H9 (cell line): ENCODE measurements at regions not wholly inside any gene's neighbourhood (a gene's known extent, or its start where the extent isn't known, plus 50 kb on each side); places are given as distances from the start of the nearest gene placed in this dataset.

Source experiments
- DNase-seq: peaks from one replicate; pipeline ENCODE4 v3.0.0-alpha.2; 2017
- H2AFZ ChIP-seq: one replicate; pipeline ENCODE4 v1.6.1; 2013; ENCODE audit warnings: mild to moderate bottlenecking, low read length, control low read depth, moderate library complexity
- H2AK5ac ChIP-seq: 2 replicates; pipeline ENCODE4 v1.6.1; 2013; ENCODE audit warnings: low read length, control low read depth, mixed read lengths; ENCODE audit not compliant: insufficient read length
- H2BK120ac ChIP-seq: one replicate; pipeline ENCODE4 v1.6.1; 2013; ENCODE audit warnings: low read depth, mild to moderate bottlenecking, low read length, control low read depth, inconsistent platforms; ENCODE audit not compliant: poor library complexity, severe bottlenecking
- H2BK12ac ChIP-seq: 2 replicates; pipeline ENCODE4 v1.6.1; 2013; ENCODE audit warnings: low read length, control low read depth, mixed read lengths, low read depth; ENCODE audit not compliant: insufficient read length
- H2BK15ac ChIP-seq: 2 replicates; pipeline ENCODE4 v1.6.1; 2013; ENCODE audit warnings: low read depth, low read length, control low read depth
- H2BK20ac ChIP-seq: one replicate; pipeline ENCODE4 v1.6.1; 2013; ENCODE audit warnings: low read depth, mild to moderate bottlenecking, low read length, control low read depth, inconsistent platforms; ENCODE audit not compliant: poor library complexity, severe bottlenecking
- H2BK5ac ChIP-seq: 2 replicates; pipeline ENCODE4 v1.6.1; 2013; ENCODE audit warnings: low read length, control low read depth, mixed read lengths; ENCODE audit not compliant: insufficient read length
- H3K14ac ChIP-seq: 2 replicates; pipeline ENCODE4 v1.6.1; 2013; ENCODE audit warnings: low read length, control low read depth; ENCODE audit not compliant: insufficient read depth
- H3K18ac ChIP-seq: 2 replicates; pipeline ENCODE4 v1.6.1; 2013; ENCODE audit warnings: low read depth, mild to moderate bottlenecking, mixed read lengths, low read length, control low read depth; ENCODE audit not compliant: insufficient read length
- H3K23ac ChIP-seq: 2 replicates; pipeline ENCODE4 v1.6.1; 2013; ENCODE audit warnings: low read length, control low read depth, mixed read lengths, low read depth; ENCODE audit not compliant: insufficient read length
- H3K23me2 ChIP-seq: 2 replicates; pipeline ENCODE4 v1.6.1; 2013; ENCODE audit warnings: low read depth, mild to moderate bottlenecking, mixed read lengths, low read length, control low read depth; ENCODE audit not compliant: insufficient read length, poor library complexity, severe bottlenecking
- H3K27ac ChIP-seq: 2 replicates; pipeline ENCODE4 v1.5.1; 2013; ENCODE audit warnings: low read length, control low read depth, mixed read lengths, low read depth; ENCODE audit not compliant: insufficient read length
- H3K27me3 ChIP-seq: 2 replicates; pipeline ENCODE4 v1.6.1; 2013; ENCODE audit warnings: low read length, control low read depth, inconsistent platforms; ENCODE audit not compliant: insufficient read depth
- H3K4ac ChIP-seq: 2 replicates; pipeline ENCODE4 v1.6.1; 2013; ENCODE audit warnings: low read depth, mild to moderate bottlenecking, control low read depth, inconsistent platforms, low read length, moderate library complexity
- H3K4me1 ChIP-seq: 2 replicates; pipeline ENCODE4 v1.6.1; 2013; ENCODE audit warnings: low read length, control low read depth, inconsistent platforms; ENCODE audit not compliant: insufficient read depth
- H3K4me2 ChIP-seq: 2 replicates; pipeline ENCODE4 v1.6.1; 2013; ENCODE audit warnings: low read length, control low read depth, mixed read lengths; ENCODE audit not compliant: insufficient read length, insufficient read depth
- H3K56ac ChIP-seq: 2 replicates; pipeline ENCODE4 v1.6.1; 2013; ENCODE audit warnings: low read depth, mild to moderate bottlenecking, mixed read lengths, low read length, control low read depth; ENCODE audit not compliant: insufficient read length
- H3K79me1 ChIP-seq: 2 replicates; pipeline ENCODE4 v1.6.1; 2013; ENCODE audit warnings: low read depth, mild to moderate bottlenecking, moderate library complexity, low read length, control low read depth, inconsistent platforms; ENCODE audit not compliant: insufficient read depth, poor library complexity, severe bottlenecking
- H3K79me2 ChIP-seq: 2 replicates; pipeline ENCODE4 v1.6.1; 2013; ENCODE audit warnings: low read length, control low read depth, inconsistent platforms; ENCODE audit not compliant: insufficient read depth
- H3K9ac ChIP-seq: 2 replicates; pipeline ENCODE4 v1.6.1; 2013; ENCODE audit warnings: low read length, control low read depth, mixed read lengths; ENCODE audit not compliant: insufficient read length; ENCODE audit errors: extremely low read depth
- H3K9me3 ChIP-seq: one replicate; pipeline ENCODE4 v1.6.1; 2013; ENCODE audit warnings: low read depth, low read length, inconsistent platforms; ENCODE audit not compliant: control insufficient read depth
- H3T11ph ChIP-seq: one replicate; pipeline ENCODE4 v1.6.1; 2013; ENCODE audit warnings: mild to moderate bottlenecking, low read length, control low read depth, inconsistent platforms
- H4K20me1 ChIP-seq: one replicate; pipeline ENCODE4 v1.6.1; 2013; ENCODE audit not compliant: control insufficient read depth, insufficient read length, insufficient read depth
- H4K5ac ChIP-seq: 2 replicates; pipeline ENCODE4 v1.6.1; 2013; ENCODE audit warnings: low read depth, mild to moderate bottlenecking, mixed read lengths, low read length, control low read depth; ENCODE audit not compliant: insufficient read length
- H4K8ac ChIP-seq: replicated peaks from 2 replicates; pipeline ENCODE4 v1.6.1; 2013; ENCODE audit warnings: low read length, control low read depth, mixed read lengths, low read depth; ENCODE audit not compliant: insufficient read length
- H4K91ac ChIP-seq: 2 replicates; pipeline ENCODE4 v1.6.1; 2013; ENCODE audit warnings: low read depth, mild to moderate bottlenecking, moderate library complexity, mixed read lengths, low read length, control low read depth; ENCODE audit not compliant: insufficient read length
- H3K27ac Mint-ChIP-seq, 3 experiments: 2 replicates in 2 of 3; 3 replicates in 1 of 3; pipeline ENCODE4 v1.8.0; 2020 to 2021; ENCODE audit warnings: mixed read lengths in 3 of 3, mild to moderate bottlenecking in 1 of 3, moderate library complexity in 1 of 3
- H3K27me3 Mint-ChIP-seq: 2 replicates; pipeline ENCODE4 v1.8.0; 2021; ENCODE audit warnings: low read depth, mild to moderate bottlenecking, moderate library complexity, mixed read lengths
- H3K36me3 Mint-ChIP-seq, 3 experiments: 2 replicates in 2 of 3; 3 replicates in 1 of 3; pipeline ENCODE4 v1.8.0; 2020 to 2021; ENCODE audit warnings: low read depth in 3 of 3, mixed read lengths in 3 of 3; ENCODE audit not compliant: insufficient read depth in 1 of 3
- H3K4me1 Mint-ChIP-seq, 2 experiments: 2 replicates each; pipeline ENCODE4 v1.8.0; 2020; ENCODE audit warnings: mixed read lengths in 2 of 2
- H3K4me3 Mint-ChIP-seq, 2 experiments: 2 replicates in 1 of 2; 3 replicates in 1 of 2; pipeline ENCODE4 v1.8.0; 2020 to 2021; ENCODE audit warnings: mild to moderate bottlenecking in 2 of 2, mixed read lengths in 2 of 2, moderate library complexity in 1 of 2
- H3K9me3 Mint-ChIP-seq, 2 experiments: 2 replicates in 1 of 2; 3 replicates in 1 of 2; pipeline ENCODE4 v1.8.0; 2020; ENCODE audit warnings: mild to moderate bottlenecking in 2 of 2, mixed read lengths in 2 of 2, moderate library complexity in 1 of 2
- CTCF ChIP-seq: fragments of 200-600 bp; sonication (generic); conservative IDR thresholded peaks from 3 replicates; pipeline ENCODE4 v1.8.0; 2021; ENCODE audit warnings: antibody characterized with exemption, mild to moderate bottlenecking
- WGBS: extraction: QIAGEN DNeasy Blood & Tissue Kit; methylation state at CpG from one replicate; pipeline ENCODE4 v1.1.7; 2013; ENCODE audit warnings: missing lambda C conversion rate, low lambda C conversion rate, mixed read lengths; ENCODE audit not compliant: insufficient read length; ENCODE audit errors: extremely low coverage; 5-methylcytosine and 5-hydroxymethylcytosine counted together

- Histone ChIP-seq H2AFZ (no peak overlapping the region), H2BK12ac (no peak overlapping the region), H3K9me3 (no peaks in the 10 kb centered on the region), H3K27me3 (no peaks in the 10 kb centered on the region), H3K79me2 (no peaks in the 10 kb centered on the region), H3T11ph (no peak overlapping the region), H4K5ac (no peak overlapping the region), H2AK5ac (no peak overlapping the region), H3K18ac (no peak overlapping the region), H3K9ac (no peak overlapping the region), H2BK5ac (no peak overlapping the region), H3K79me1 (no peaks in the 10 kb centered on the region), H3K4me2 (no peak overlapping the region), H3K23me2 (no peaks in the 10 kb centered on the region), H4K20me1 (no peaks in the 10 kb centered on the region), H2BK15ac (no peak overlapping the region), H2BK120ac (no peak overlapping the region), H3K56ac (no peak overlapping the region), H3K14ac (no peak overlapping the region), H4K8ac (no peak overlapping the region), H3K4me1 (no peaks in the 10 kb centered on the region; the same call in 1 of the 2 replicates), H3K27ac (no peak overlapping the region), H4K91ac (no peak overlapping the region), H3K23ac (no peak overlapping the region), H2BK20ac (no peak overlapping the region), H3K4ac (no peak overlapping the region)
- DNase-seq: no peak
- H3K27me3 Mint-ChIP-seq: no peaks in the 10 kb centered on the region
- H3K36me3 Mint-ChIP-seq: no peaks in the 10 kb centered on the region
- H3K4me1 Mint-ChIP-seq: peaks cover 10 to 12% of the 10 kb centered on the region in 2 experiments
- no peak overlapping the region; a peak in 1 of 7 replicates for H3K27ac Mint-ChIP-seq
- WGBS: 100% methylated on average over 2 of the region's 4 CpGs
- peaks cover 0 to 3% of the 10 kb centered on the region in 2 experiments; a peak in 4 of 5 replicates for H3K9me3 Mint-ChIP-seq
- no peak overlapping the region for H3K4me3 Mint-ChIP-seq
- TF ChIP-seq CTCF: no peak
Observed at GRCh38 chr3:182094321-182094720, 382.6 kb downstream of the SOX2 start.
